GM12878 (cell line): ENCODE measurements at regions not wholly inside any gene's neighbourhood (a gene's known extent, or its start where the extent isn't known, plus 50 kb on each side); places are given as distances from the start of the nearest gene placed in this dataset.

Source experiments
- ATAC-seq: fragments of 200-7000 bp; cut with Tn5 transposase; 3 replicates; pipeline ENCODE4 v1.9.1; 2020; ENCODE audit warnings: mild to moderate bottlenecking, moderate library complexity
- BruUV-seq: library from RNA; stranded (reverse); fragments of 400-500 nt; replicated peaks from 2 replicates; lab custom pipeline; 2021; lab: Mats Ljungman, UMichigan
- CTCF ChIA-PET: fragments of 300-600 bp; sonication (Branson Sonifier 250); formaldehyde crosslinking; extraction: SDS; loops from one replicate; lab custom pipeline; 2021; ENCODE audit warnings: inconsistent platforms; lab: Yijun Ruan, JAX
- POLR2A ChIA-PET: fragments of 350-600 bp; formaldehyde crosslinking; extraction: SDS; loops from one replicate; lab custom pipeline; 2021; ENCODE audit warnings: inconsistent platforms; lab: Charles Lee
- RAD21 ChIA-PET: fragments of 300-600 bp; sonication (Branson Sonifier 250); formaldehyde crosslinking; loops from one replicate; lab custom pipeline; 2023; ENCODE audit warnings: antibody characterized with exemption; ENCODE audit not compliant: unreplicated experiment; lab: Charles Lee
- SMC1A ChIA-PET: fragments of 300-600 bp; sonication (Branson Sonifier 250); formaldehyde crosslinking; loops from one replicate; lab custom pipeline; 2023; ENCODE audit not compliant: unreplicated experiment, uncharacterized antibody; lab: Charles Lee
- DNase-seq: peaks from one replicate; pipeline ENCODE4 v3.0.0-alpha.2; 2011; ENCODE audit warnings: low read depth, low spot score
- FAIRE-seq: peaks from 3 replicates; lab custom pipeline; 2011; peaks lifted over from hg19 to GRCh38; lab: Jason Lieb, UNC
- H2AFZ ChIP-seq: 2 replicates; pipeline ENCODE4 v1.6.0; 2011; ENCODE audit warnings: low read depth, low read length, control low read depth; ENCODE audit not compliant: control insufficient read depth
- H3K27ac ChIP-seq: 2 replicates; pipeline ENCODE4 v1.5.1; 2011; ENCODE audit warnings: control low read depth; ENCODE audit not compliant: control insufficient read depth, insufficient read depth
- H3K27me3 ChIP-seq, 2 experiments: replicated peaks in 1 of 2; 2 replicates each; pipeline versions ENCODE4 v1.6.0 to v1.6.1; 2011; ENCODE audit warnings: low read length in 1 of 2; ENCODE audit not compliant: control insufficient read depth in 2 of 2, insufficient read depth in 2 of 2
- H3K36me3 ChIP-seq, 2 experiments: 2 replicates each; pipeline ENCODE4 v1.5.1; 2011; ENCODE audit warnings: low read length in 1 of 2; ENCODE audit not compliant: control insufficient read depth in 2 of 2, insufficient read depth in 2 of 2
- H3K4me1 ChIP-seq: 2 replicates; pipeline ENCODE4 v1.6.1; 2011; ENCODE audit warnings: mild to moderate bottlenecking, low read length, moderate library complexity, mixed read lengths; ENCODE audit not compliant: control insufficient read depth, insufficient read depth
- H3K4me2 ChIP-seq: 2 replicates; pipeline ENCODE4 v1.6.0; 2011; ENCODE audit warnings: control low read depth; ENCODE audit not compliant: control insufficient read depth, insufficient read depth
- H3K4me3 ChIP-seq: fragments of 200-600 bp; sonication (generic); 2 replicates; pipeline ENCODE4 v1.5.1; 2016
- H3K79me2 ChIP-seq: 2 replicates; pipeline ENCODE4 v1.6.0; 2011; ENCODE audit warnings: low read length; ENCODE audit not compliant: control insufficient read depth, insufficient read depth
- H3K9ac ChIP-seq: 2 replicates; pipeline ENCODE4 v1.8.0; 2011; ENCODE audit warnings: low read length, control low read depth, mixed read lengths; ENCODE audit not compliant: control insufficient read depth, insufficient read depth
- H3K9me3 ChIP-seq: replicated peaks from 3 replicates; pipeline ENCODE4 v1.5.1; 2011; ENCODE audit warnings: mild to moderate bottlenecking, low read length; ENCODE audit not compliant: control insufficient read depth, insufficient read depth
- H4K20me1 ChIP-seq: 2 replicates; pipeline ENCODE4 v1.6.0; 2011; ENCODE audit not compliant: control insufficient read depth, insufficient read depth
- CHD2 ChIP-seq: IDR thresholded peaks from 2 replicates; pipeline ENCODE4 v1.6.1; 2011; ENCODE audit warnings: low read depth, low read length, improper control_type of control experiment, borderline replicate concordance
- EED ChIP-seq: sonication (generic); IDR thresholded peaks from 2 replicates; pipeline ENCODE4 v1.6.1; 2016; ENCODE audit warnings: antibody characterized with exemption, low read depth
- HSF1 ChIP-seq: fragments of 150-350 bp; IDR thresholded peaks from 2 replicates; pipeline ENCODE4 v1.6.1; 2014; ENCODE audit warnings: mild to moderate bottlenecking, low read depth, low read length
- KLF5 ChIP-seq: fragments of 450-650 bp; IDR thresholded peaks from 2 replicates; pipeline ENCODE4 v1.6.1; 2014; ENCODE audit warnings: mild to moderate bottlenecking; ENCODE audit not compliant: partially characterized antibody
- NRF1 ChIP-seq: conservative IDR thresholded peaks from 2 replicates; pipeline ENCODE4 v1.6.1; 2011; ENCODE audit warnings: mild to moderate bottlenecking, low read depth, low read length, improper control_type of control experiment
- PKNOX1 ChIP-seq: fragments of 450-650 bp; IDR thresholded peaks from 2 replicates; pipeline ENCODE4 v1.6.1; 2016; ENCODE audit warnings: mild to moderate bottlenecking
- POLR2A ChIP-seq: IDR thresholded peaks from 2 replicates; pipeline ENCODE4 v1.6.1; 2011; ENCODE audit warnings: low read depth, mild to moderate bottlenecking, low read length
- POLR2AphosphoS5 ChIP-seq: IDR thresholded peaks from 2 replicates; pipeline ENCODE4 v1.6.1; 2011; ENCODE audit warnings: mild to moderate bottlenecking, low read length, inconsistent platforms
- SRF ChIP-seq, 2 experiments: IDR thresholded peaks; 2 replicates each; pipeline ENCODE4 v1.6.1; 2011; ENCODE audit warnings: low read depth in 2 of 2, low read length in 2 of 2, mild to moderate bottlenecking in 1 of 2, moderate library complexity in 1 of 2
- ZBTB4 ChIP-seq: fragments of 450-650 bp; formaldehyde crosslinking; IDR thresholded peaks from 2 replicates; pipeline ENCODE4 v1.4.0; 2022; ENCODE audit warnings: mild to moderate bottlenecking, moderate library complexity
- ZNF622 ChIP-seq: fragments of 450-650 bp; IDR thresholded peaks from 2 replicates; pipeline ENCODE4 v1.6.1; 2017; ENCODE audit warnings: mild to moderate bottlenecking, inconsistent platforms
- ZNF687 ChIP-seq: fragments of 450-650 bp; IDR thresholded peaks from 2 replicates; pipeline ENCODE4 v1.6.1; 2017; ENCODE audit warnings: mild to moderate bottlenecking, moderate library complexity
- ZZZ3 ChIP-seq: IDR thresholded peaks from 2 replicates; pipeline ENCODE4 v1.6.1; 2011; ENCODE audit warnings: low read depth; ENCODE audit not compliant: control insufficient read depth, insufficient read length
- WGBS: methylation state at CpG from one replicate; pipeline ENCODE4 v1.1.6; 2016; ENCODE audit warnings: low lambda C conversion rate; ENCODE audit not compliant: insufficient replicate concordance, insufficient coverage; ENCODE audit errors: missing lambda C conversion rate; 5-methylcytosine and 5-hydroxymethylcytosine counted together
- in situ Hi-C: fragments of 300-500 bp; cut with MboI; formaldehyde crosslinking; loops from 9 replicates; pipeline ENCODE4 v1.14.3; 2018; ENCODE audit warnings: mixed read lengths
- intact Hi-C: fragments of 100-400 bp; cut with micrococcal nuclease; formaldehyde crosslinking; loops from one replicate; pipeline ENCODE4 v1.14.2; 2022; ENCODE audit not compliant: unreplicated experiment

GRCh38 chr6:112680091-112680490 lies 333.0 kb downstream of the RFPL4B start (continued):
- TF ChIP-seq EED = no peak
- no peak for TF ChIP-seq POLR2A
- TF ChIP-seq ZZZ3 = no peak
- no peak for TF ChIP-seq POLR2AphosphoS5
- no peak for TF ChIP-seq CHD2
- no peak for TF ChIP-seq PKNOX1
- TF ChIP-seq HSF1 = no peak
- TF ChIP-seq ZBTB4 (CRISPR knock-in tag) = no peak

- SMC1A ChIA-PET = interaction anchor here (0.9 kb wide), 1 partner anchor 19 kb away, joined by 3 read pairs; no protein-coding TSS in a partner anchor
- Histone ChIP-seq H3K4me1 (no peaks in the 10 kb centered on the region), H3K36me3 (no peaks in the 10 kb centered on the region), H3K9me3 (no peaks in the 10 kb centered on the region), H3K27me3 (no peaks in the 10 kb centered on the region), H3K9ac (no peak overlapping the region), H3K27ac (no peak overlapping the region), H3K4me2 (no peak overlapping the region), H3K79me2 (no peaks in the 10 kb centered on the region), H3K4me3 (no peak overlapping the region), H2AFZ (no peak overlapping the region), H4K20me1 (no peaks in the 10 kb centered on the region)
- no peak for ATAC-seq
- intact Hi-C loops (no loop called here), in situ Hi-C loops (no loop called here)
- BruUV-seq = no TSS peak
- CTCF ChIA-PET = interaction anchor here (1.2 kb wide), 1 partner anchor 267 kb away, joined by 3 read pairs; no protein-coding TSS in a partner anchor
- POLR2A ChIA-PET = no interaction called here
- FAIRE-seq = no peak
- DNase-seq = no peak
- 42% methylated on average over 5 of the region's 5 CpGs for WGBS
- RAD21 ChIA-PET = no interaction called here
- TF ChIP-seq ZNF687 (no peak), ZNF622 (no peak), NRF1 (no peak), SRF (IDR thresholded peaks at IDR 0.05; ENCODE audit: low read depth in 2 of 2, low read length in 2 of 2) (no peak), KLF5 (no peak)
Measured at GRCh38 chr6:112682071-112682470, 334.9 kb downstream of the RFPL4B start.
